Fibroblast of peridontal ligament (primary cell): ENCODE measurements at regions not wholly inside any gene's neighbourhood (a gene's known extent, or its start where the extent isn't known, plus 50 kb on each side); places are given as distances from the start of the nearest gene placed in this dataset.
"Not testable (repeated sequence)": the region's sequence is repeated elsewhere in the genome, so short reads cannot be mapped to it uniquely, and the experiment has no call there.

Source experiments
- DNase-seq: peaks from one replicate; pipeline ENCODE4 v3.0.0-alpha.2; 2010; ENCODE audit errors: extremely low read depth

DNA sequence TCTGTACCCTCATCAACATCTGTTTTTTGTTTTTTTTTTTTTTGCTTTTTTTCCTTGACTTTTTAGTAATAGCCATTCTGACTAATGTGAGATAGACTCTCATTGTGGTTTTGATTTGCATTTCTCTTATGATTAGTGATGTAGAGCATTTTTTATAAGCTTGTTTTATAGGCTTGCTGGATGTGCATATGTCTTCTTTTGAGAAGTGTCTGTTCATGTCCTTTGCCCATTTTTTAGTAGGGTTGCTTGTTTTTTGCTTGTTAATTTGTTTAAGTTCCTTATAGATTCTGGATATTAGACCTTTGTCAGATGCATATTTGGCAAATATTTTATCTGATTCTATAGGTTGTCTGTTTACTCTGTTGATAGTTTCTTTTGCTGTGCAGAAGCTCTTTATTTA is 53.5 kb upstream of the FAR1 start:
- not testable (repeated sequence) for DNase-seq

DNA sequence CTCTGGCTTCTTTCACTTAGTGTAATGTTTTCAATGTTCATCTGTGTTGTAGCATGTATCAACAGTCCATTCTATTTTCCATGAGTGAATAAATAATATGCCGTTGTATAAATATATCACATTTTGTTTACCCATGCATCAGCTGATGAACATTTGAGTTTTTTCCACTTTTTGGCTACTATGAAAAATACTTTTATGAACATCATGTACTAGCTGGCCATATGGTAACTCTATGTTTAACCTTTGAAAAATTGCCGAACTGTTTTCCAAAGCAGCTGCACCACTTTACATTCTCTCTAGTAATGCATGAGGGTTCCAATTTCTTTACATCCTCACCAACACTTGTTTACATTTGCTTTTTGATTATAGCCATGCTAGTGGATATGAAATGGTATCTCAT is 59.8 kb upstream of the FAR1 start:
- DNase-seq, result no peak

DNA sequence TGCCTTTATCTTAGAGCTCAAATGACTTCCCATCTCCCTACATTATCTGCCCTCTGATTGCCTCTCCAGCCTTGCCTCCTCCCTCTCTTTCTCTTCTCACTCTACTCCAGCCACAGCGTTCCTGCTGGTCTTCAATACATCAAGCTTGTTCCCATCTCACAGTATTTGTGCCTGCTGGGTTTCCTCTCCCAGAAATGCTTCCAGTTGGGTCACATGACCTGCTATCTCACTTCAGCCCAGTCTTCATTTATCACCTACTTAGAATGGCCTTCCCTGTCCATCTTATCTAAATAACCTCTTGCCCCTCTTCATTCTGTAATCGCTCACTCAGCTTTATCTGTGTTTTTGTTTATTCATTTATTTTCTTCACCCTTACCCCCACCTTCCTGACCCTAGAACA is 61.8 kb upstream of the FAR1 start:
- no peak for DNase-seq

DNA sequence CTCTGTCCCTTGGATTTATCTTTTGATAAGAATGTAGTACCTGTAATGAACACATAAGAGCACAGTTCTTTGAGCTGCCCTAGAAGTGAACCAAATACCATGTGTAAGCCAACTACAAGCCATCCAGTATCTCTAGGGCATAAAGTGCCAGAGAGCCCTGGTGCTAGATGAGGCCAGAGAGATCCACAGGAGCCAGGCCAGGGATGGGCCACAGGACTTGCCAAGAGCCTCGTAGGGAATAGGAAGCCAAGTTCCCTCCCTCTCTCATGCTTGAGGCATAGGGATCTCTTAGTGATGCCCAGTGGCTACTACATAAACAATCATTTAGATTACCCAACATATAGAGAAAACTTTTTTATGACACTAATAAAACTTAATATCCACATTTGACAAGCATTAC is 64.8 kb upstream of the FAR1 start:
- no peak for DNase-seq

DNA sequence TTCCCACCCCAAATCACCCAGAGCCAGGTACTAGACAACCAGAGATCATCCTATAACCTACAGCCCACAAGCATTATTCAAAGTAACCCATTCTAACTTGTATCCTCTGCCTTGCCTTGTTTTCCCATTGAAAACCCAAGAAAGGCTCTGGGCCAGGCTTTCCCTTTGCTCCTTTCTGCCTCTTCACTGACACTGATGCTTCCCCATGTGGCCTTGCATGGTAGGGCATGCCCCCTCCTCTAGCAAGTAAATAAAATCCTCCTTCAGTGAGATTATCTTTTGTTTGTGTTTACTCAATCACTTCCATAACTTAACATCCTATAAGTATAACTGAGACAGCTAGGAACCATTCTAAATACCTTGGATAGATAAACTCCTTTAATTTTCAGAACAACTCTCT is 65.6 kb upstream of the FAR1 start:
- DNase-seq, result no peak

DNA sequence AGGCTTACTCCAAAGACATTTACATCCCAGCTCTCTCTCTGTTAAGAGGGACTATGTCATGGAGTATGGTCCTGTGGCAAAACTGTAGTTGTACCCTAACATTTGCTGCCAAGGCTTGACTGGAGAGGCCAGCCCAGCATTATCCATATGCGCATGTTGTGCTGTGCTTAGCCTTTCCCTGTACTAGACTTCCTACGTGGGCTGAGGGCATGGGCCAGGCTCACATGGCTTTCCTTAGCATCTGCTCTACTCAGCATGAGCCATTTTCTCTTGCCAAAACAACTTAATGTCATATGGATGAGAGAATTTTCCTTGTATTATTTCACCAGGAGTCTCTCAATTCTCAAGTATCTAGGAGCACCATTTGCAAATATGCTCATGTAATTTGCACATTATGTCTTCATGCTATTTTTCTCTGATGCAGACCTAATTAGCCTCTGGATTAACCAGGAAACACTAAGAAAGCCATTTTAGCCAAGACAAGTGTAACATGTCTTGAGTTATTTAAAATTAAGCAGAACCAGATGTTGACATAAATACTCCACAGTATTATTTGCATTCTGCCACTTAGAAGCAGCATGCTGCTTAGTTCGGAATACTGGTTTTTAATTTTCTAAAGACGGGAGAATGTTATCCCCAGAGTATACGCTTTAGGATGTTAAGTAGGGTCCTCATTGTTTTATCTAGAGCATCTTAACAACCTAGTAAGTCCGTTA is 71.7 kb upstream of the FAR1 start:
- DNase-seq, result no peak

DNA sequence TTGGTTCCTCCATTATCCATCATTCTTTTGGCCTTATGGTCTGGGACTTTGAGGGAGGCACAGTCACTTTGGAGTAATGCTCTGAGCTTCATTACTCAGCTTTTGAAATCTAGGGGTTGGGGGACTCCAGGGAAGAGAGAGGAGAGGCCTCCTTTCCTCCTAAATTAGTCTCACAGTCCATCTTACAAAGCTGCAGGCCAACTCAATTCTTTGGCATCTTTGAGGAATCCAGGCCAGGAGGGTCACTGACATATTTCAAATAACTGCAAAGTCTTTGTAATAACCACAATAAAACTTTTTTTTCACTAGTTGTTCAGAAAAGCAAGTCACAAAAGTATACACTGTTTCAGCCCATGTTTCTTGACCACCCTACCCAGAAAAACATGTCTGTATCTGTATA is 73.3 kb upstream of the FAR1 start:
- DNase-seq, result peak; percentile 9

DNA sequence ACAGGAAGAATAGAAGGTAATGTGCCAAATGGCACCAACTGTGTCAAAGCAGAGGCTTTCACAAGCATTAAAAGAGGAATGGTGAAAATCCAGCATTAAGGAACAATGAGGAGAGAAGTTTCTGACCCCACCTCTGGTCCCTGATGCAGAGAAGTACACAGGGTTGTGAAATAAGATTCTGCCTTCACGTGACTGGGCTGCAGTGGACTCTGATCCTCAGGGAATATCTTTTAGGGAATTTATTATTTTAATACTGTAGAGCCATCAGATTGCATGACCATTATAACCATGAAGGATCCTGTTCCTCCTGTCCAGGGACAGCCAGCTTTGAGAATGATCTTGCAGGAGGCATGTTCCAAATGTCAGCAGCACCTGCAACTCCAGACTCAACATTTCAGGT is 74.4 kb upstream of the FAR1 start:
- DNase-seq, result no peak

DNA sequence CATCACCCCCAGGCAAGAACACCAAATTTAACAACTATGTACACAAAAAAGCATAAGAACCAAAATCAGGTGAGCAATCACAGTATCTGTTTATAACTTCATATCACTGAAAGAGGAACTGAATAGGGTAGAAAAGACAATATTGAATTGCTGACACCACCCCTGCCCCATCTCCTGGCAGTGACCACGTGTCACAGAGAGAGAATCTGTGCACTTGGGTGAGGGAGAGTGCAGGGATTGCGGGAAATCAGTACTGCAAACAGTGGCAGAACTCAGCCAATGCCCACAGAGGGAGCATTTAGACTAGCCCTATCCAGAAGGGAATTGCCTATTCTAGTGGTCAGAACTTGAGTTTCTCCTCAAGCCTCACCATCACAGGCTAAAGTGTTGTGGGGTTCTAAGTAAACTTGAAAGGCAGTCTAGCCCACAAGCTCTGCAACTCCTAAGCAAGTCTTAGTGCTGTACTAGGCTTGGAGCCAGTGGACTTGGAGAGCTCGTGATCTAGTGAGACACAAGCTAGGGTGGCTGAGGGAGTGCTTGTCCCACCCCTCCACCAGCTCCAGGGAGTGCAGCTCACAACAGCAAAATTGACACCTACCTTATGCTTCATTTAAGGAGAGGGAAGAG is 82.8 kb upstream of the PTH start:
- DNase-seq, result no peak

DNA sequence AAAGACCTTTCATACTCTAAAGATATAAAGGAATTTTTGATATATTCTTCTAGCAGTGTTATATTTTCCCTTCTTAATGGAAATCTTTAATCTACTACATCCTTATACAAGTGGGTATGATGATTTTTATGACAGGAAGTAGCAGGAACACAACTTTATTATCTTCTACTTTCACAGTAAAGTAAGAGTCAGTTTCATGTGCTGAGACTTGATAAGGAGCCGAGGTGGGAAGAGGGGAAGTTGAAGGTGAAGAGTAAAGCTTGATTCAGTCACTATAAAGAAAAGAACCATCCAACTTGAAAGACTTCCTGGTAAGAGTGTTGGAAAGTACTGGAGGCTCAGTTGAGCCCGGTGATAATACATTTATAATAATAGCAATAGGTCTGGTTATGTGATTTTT is 82.1 kb upstream of the PTH start:
- no peak for DNase-seq

DNA sequence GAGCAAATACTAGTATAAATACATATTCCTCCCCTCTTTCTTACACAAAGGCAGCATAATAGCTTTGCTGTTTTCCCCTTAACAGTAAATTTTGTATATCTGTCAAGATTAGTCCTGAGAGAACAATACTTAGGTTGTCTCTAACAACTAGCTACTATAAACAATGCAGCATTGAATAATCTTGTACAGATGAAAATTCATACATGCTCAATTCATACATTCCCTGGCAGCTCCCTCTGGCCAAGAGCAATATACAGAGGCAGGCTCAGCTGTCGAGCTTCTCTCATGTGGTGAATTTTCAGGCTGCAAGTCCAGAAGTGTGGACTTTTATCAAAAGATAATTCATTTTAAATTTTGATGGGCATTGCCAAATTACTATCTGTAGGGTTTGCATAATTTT is 81.2 kb upstream of the PTH start:
- DNase-seq, result no peak

DNA sequence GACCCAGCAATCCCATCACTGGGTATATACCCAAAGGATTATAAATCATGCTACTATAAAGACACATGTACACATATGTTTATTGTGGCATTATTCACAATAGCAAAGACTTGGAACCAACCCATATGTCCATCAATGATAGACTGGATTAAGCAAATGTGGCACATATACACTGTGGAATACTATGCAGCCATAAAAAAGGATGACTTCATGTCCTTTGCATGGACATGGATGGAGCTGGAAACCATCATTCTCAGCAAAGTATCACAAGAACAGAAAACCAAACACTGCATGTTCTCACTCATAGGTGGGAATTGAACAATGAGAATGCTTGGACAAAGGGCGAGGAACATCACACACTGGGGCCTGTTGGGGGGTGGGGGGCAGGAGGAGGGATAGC is 79.6 kb upstream of the PTH start:
- not testable (repeated sequence) for DNase-seq

DNA sequence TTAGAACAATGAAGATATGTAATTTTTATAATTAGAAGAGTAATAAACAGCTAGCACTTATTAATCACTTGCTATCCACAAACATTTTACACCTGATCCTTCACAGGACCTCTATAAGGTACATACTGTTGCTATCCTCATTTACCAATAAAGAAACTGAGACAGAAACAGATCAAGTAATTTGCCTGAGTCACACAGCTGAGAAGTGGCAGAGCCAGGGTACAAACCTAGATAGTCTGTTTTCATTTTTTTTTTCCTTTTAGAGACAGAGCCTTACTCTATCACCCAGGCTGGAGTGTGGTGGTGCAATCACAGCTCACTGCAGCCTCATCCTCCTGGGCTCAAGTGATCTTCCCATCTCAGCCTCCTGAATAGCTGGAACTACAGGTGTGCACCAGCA is 71.8 kb upstream of the PTH start:
- DNase-seq, result no peak

DNA sequence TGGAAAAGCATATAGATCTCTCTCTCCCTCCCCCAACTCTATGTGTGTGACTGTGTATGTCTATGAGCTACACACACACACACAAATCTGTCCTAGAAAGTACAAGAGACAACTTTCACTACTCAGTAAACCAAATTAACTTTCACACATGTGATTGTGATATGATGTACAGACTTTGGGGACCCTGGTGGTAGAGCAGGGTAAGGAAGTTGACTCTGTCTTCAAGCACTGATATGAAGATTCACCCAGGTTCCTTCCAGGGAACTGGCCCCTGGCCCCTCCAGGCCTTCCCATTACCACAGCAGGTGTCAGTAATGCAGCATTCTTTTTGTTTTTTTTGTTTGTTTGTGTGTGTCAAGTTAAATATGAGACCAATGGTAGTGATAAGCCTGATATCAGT is 66.1 kb upstream of the PTH start:
- DNase-seq, result no peak

DNA sequence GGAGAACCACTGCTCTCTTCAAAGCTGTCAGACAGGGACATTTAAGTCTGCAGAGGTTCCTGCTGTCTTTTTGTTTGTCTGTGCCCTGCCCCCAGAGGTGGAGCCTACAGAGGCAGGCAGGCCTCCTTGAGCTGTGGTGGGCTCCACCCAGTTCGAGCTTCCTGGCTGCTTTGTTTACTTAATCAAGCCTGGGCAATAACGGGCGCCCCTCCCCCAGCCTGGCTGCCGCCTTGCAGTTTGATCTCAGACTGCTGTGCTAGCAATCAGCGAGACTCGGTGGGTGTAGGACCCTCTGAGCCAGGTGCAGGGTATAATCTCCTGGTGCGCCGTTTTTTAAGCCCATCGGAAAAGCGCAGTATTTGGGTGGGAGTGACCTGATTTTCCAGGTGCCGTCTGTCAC is 64.5 kb upstream of the PTH start:
- DNase-seq, result not testable (repeated sequence)

DNA sequence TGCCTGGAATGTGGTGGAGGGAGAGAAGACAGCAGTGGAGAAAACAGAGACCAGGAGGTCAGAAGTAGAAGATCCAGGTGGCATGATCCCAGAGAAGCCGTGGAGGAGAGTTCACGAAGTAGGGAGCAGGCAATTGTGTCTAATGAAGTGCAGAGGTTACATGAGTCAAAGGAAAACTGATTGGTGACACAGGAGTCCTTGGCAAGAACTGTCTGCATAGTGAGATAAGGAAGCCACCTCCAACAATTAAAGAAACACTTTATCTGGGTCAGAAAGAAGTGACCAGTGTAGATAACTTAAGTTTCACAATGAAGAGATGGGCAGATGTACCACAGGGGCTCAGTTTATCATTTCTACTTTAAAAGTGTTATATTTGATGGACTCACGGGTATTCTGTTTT is 57.0 kb upstream of the PTH start:
- no peak for DNase-seq

DNA sequence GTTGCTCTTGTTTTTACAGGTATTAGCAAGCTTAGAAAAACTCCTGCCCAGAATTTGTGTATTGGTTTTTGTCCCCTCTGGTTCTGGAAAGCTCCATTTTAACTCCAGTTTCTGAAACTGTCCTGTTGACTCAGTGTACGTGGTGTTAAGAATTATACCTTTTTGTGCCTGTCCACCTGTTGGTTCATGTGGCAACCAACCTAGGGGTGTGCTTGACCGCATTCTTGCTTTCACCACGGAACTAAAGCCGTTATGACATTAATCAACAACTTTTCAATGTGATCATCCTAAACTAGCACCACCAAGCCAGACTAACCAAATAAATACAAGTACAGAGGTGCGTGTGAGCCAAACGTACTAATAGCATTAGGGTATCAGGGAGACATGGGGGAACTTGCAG is 56.0 kb upstream of the PTH start:
- DNase-seq, result no peak

DNA sequence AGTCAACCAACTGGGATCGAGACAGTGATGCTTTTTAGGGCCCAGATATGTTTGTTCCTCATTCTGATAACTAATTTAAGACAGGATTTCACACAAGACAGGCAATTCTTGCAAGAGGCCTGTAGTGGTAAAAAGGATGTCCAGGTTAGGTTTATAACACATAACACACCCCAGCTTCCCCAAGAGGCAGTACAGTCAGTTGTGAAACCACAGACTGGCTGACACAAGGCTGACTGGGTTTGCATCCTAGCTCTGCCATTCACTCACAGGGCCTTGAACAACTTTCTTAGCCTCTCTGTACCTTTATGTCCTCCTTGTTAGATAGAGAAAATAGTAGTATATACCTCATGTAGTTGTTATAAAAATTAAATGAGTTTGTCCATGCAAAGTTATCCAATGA is 55.0 kb upstream of the PTH start:
- no peak for DNase-seq

DNA sequence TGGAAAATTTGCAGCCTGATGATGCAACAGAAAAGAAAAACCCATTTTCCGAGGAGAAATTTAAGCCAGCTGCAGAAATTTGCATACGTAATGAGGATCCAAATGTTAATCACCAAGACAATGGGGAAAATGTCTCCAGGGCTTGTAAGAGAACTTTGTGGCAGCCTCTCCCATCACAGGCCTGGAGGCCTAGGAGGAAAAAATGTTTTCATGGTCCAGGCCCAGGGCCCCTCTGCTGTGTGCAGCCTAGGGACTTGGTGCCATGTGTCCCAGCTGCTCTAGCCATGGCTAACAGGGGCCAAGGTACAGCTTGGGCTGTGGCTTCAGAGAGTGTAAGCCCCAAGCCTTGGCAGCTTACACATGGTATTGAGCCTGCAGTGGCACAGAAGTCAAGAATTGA is 50.3 kb upstream of the PTH start:
- DNase-seq, result not testable (repeated sequence)
